HepG2 (cell line): ENCODE measurements at regions not wholly inside any gene's neighbourhood (a gene's known extent, or its start where the extent isn't known, plus 50 kb on each side); places are given as distances from the start of the nearest gene placed in this dataset.

ENCODE experiments used
- ATAC-seq: fragments of 200-7000 bp; cut with Tn5 transposase; 3 replicates; pipeline ENCODE4 v1.9.1; 2020; ENCODE audit warnings: mild to moderate bottlenecking, moderate library complexity
- BruUV-seq: library from RNA; stranded (reverse); fragments of 400-500 nt; replicated peaks from 2 replicates; lab custom pipeline; 2021; lab: Mats Ljungman, UMichigan
- CTCF ChIA-PET: fragments of 300-600 bp; formaldehyde crosslinking; extraction: SDS; loops from one replicate; lab custom pipeline; 2021; ENCODE audit warnings: low total read pairs, inconsistent platforms, low intra/inter-chr PET ratio; lab: Yijun Ruan, JAX
- POLR2A ChIA-PET: fragments of 350-600 bp; sonication (Branson Sonifier 250); formaldehyde crosslinking; loops from one replicate; lab custom pipeline; 2020; ENCODE audit warnings: antibody characterized with exemption, inconsistent platforms; lab: Yijun Ruan, JAX
- DNase-seq: peaks from one replicate; pipeline ENCODE4 v3.0.0-alpha.2; 2015; ENCODE audit warnings: low spot score
- FAIRE-seq: peaks from 3 replicates; lab custom pipeline; 2011; peaks lifted over from hg19 to GRCh38; lab: Jason Lieb, UNC
- H2AFZ ChIP-seq: one replicate; pipeline ENCODE4 v1.6.1; 2011; ENCODE audit warnings: low read length, inconsistent platforms
- H3K27ac ChIP-seq: fragments of 300-600 bp; 3 replicates; pipeline ENCODE4 v1.8.0; 2011; ENCODE audit warnings: mixed run types, mild to moderate bottlenecking, mixed read lengths, low read length, inconsistent platforms; ENCODE audit not compliant: insufficient read depth; ENCODE audit errors: extremely low read length
- H3K27me3 ChIP-seq, 2 experiments: fragments of 200-600 bp in 1 of 2; 2 replicates in 1 of 2; 3 replicates in 1 of 2; pipeline versions ENCODE4 v1.6.0 to v1.8.0; 2011; ENCODE audit warnings: low read length in 2 of 2, mild to moderate bottlenecking in 2 of 2, moderate library complexity in 2 of 2, inconsistent platforms in 1 of 2; ENCODE audit not compliant: insufficient read depth in 2 of 2, control insufficient read depth in 1 of 2
- H3K36me3 ChIP-seq, 2 experiments: fragments of 200-600 bp in 1 of 2; replicated peaks in 1 of 2; 2 replicates in 1 of 2; 3 replicates in 1 of 2; pipeline versions ENCODE4 v1.5.1 to v1.8.0; 2011; ENCODE audit warnings: low read length in 2 of 2, inconsistent platforms in 1 of 2; ENCODE audit not compliant: insufficient read depth in 2 of 2, control insufficient read depth in 1 of 2
- H3K4me1 ChIP-seq: 2 replicates; pipeline ENCODE4 v1.5.1; 2012; ENCODE audit warnings: low read length, inconsistent platforms; ENCODE audit not compliant: insufficient read depth
- H3K4me2 ChIP-seq: 2 replicates; pipeline ENCODE4 v1.6.0; 2011; ENCODE audit warnings: low read depth, low read length, inconsistent platforms
- H3K4me3 ChIP-seq, 3 experiments: fragments of 200-600 bp in 1 of 3; sonication (generic), shearing (Covaris generic) in 1 of 3; replicated peaks in 1 of 3; 2 replicates each; pipeline ENCODE4 v1.5.1; 2011 to 2016; ENCODE audit warnings: low read length in 3 of 3, inconsistent platforms in 2 of 3, low read depth in 2 of 3, mild to moderate bottlenecking in 2 of 3, control low read depth in 1 of 3, mixed read lengths in 1 of 3; ENCODE audit not compliant: insufficient read depth in 1 of 3
- H3K79me2 ChIP-seq: one replicate; pipeline ENCODE4 v1.6.1; 2011; ENCODE audit warnings: low read length, inconsistent platforms; ENCODE audit not compliant: insufficient read depth
- H3K9ac ChIP-seq: 2 replicates; pipeline ENCODE4 v1.6.0; 2011; ENCODE audit warnings: mild to moderate bottlenecking, low read depth, low read length, inconsistent platforms; ENCODE audit not compliant: insufficient read depth
- H3K9me3 ChIP-seq: 2 replicates; pipeline ENCODE4 v1.5.1; 2012; ENCODE audit warnings: mild to moderate bottlenecking, low read length
- H4K20me1 ChIP-seq: 2 replicates; pipeline ENCODE4 v1.6.0; 2011; ENCODE audit warnings: inconsistent platforms, mild to moderate bottlenecking, low read length, moderate library complexity; ENCODE audit not compliant: insufficient read depth
- MAFK ChIP-seq, 2 experiments: IDR thresholded peaks in 1 of 2; conservative IDR thresholded peaks in 1 of 2; 2 replicates each; pipeline ENCODE4 v1.6.1; 2011; ENCODE audit warnings: improper control_type of control experiment in 2 of 2, low read length in 2 of 2
- NFKB2 ChIP-seq: sonication (generic); formaldehyde crosslinking; IDR thresholded peaks from 2 replicates; pipeline ENCODE4 v1.4.0; 2020; ENCODE audit warnings: missing genetic modification reagents, borderline replicate concordance
- NRL ChIP-seq: sonication (generic); formaldehyde crosslinking; IDR thresholded peaks from 2 replicates; pipeline ENCODE4 v1.5.0; 2020; ENCODE audit warnings: missing genetic modification reagents, mild to moderate bottlenecking, moderate library complexity, borderline replicate concordance
- PAF1 ChIP-seq: IDR thresholded peaks from 2 replicates; pipeline ENCODE4 v1.6.1; 2016; ENCODE audit warnings: missing genetic modification reagents, missing compliant biosample characterization
- SRF ChIP-seq: IDR thresholded peaks from 2 replicates; pipeline ENCODE4 v1.6.1; 2011; ENCODE audit warnings: mild to moderate bottlenecking, low read depth, low read length, moderate library complexity
- ZFP36L1 ChIP-seq: sonication (generic); formaldehyde crosslinking; IDR thresholded peaks from 2 replicates; pipeline ENCODE4 v1.8.0; 2022; ENCODE audit warnings: mild to moderate bottlenecking, missing genetic modification reagents, moderate library complexity
- ZFP41 ChIP-seq: sonication (generic); formaldehyde crosslinking; IDR thresholded peaks from 2 replicates; pipeline ENCODE4 v1.4.0; 2020; ENCODE audit warnings: mild to moderate bottlenecking, missing genetic modification reagents, borderline replicate concordance
- ZNF12 ChIP-seq: sonication (generic); formaldehyde crosslinking; IDR thresholded peaks from 2 replicates; pipeline ENCODE4 v1.5.0; 2020; ENCODE audit warnings: missing genetic modification reagents
- ZNF124 ChIP-seq: sonication (generic); formaldehyde crosslinking; IDR thresholded peaks from 2 replicates; pipeline ENCODE4 v1.4.0; 2020; ENCODE audit warnings: missing genetic modification reagents
- ZNF331 ChIP-seq: sonication (generic); formaldehyde crosslinking; IDR thresholded peaks from 2 replicates; pipeline ENCODE4 v1.4.0; 2020; ENCODE audit warnings: missing genetic modification reagents
- ZNF468 ChIP-seq: sonication (generic); formaldehyde crosslinking; IDR thresholded peaks from 2 replicates; pipeline ENCODE4 v1.8.0; 2022; ENCODE audit warnings: mild to moderate bottlenecking, moderate library complexity, missing genetic modification reagents
- ZNF775 ChIP-seq: sonication (generic); formaldehyde crosslinking; IDR thresholded peaks from 2 replicates; pipeline ENCODE4 v1.4.0; 2020; ENCODE audit warnings: missing genetic modification reagents, mild to moderate bottlenecking, moderate library complexity, borderline replicate concordance
- ZNF850 ChIP-seq: sonication (generic); formaldehyde crosslinking; conservative IDR thresholded peaks from 2 replicates; pipeline ENCODE4 v1.9.0; 2021; ENCODE audit warnings: mild to moderate bottlenecking, missing genetic modification reagents
- WGBS: methylation state at CpG from one replicate; pipeline ENCODE4 v1.1.6; 2017; ENCODE audit warnings: low lambda C conversion rate; 5-methylcytosine and 5-hydroxymethylcytosine counted together
- in situ Hi-C: cut with HindIII; loops from 2 replicates; pipeline ENCODE4 v1.10.0; 2017; ENCODE audit warnings: low pct_unique_long_range_greater_than_20kb; ENCODE audit not compliant: extremely low pct_ligation_motif_present
- intact Hi-C: fragments of 100-400 bp; cut with micrococcal nuclease; formaldehyde crosslinking; loops from one replicate; pipeline ENCODE4 v1.10.0; 2022; ENCODE audit not compliant: unreplicated experiment
- TF ChIP-seq, protein P1 (sequence below): sonication (generic); formaldehyde crosslinking; IDR thresholded peaks from 2 replicates; pipeline ENCODE4 v1.5.0; 2020; ENCODE audit warnings: mild to moderate bottlenecking, missing genetic modification reagents
- TF ChIP-seq, protein P2 (sequence below): sonication (generic); formaldehyde crosslinking; IDR thresholded peaks from 2 replicates; pipeline ENCODE4 v1.8.0; 2022; ENCODE audit warnings: low read depth, missing genetic modification reagents
- TF ChIP-seq, protein P3 (sequence below): sonication (generic); formaldehyde crosslinking; IDR thresholded peaks from 2 replicates; pipeline ENCODE4 v1.4.0; 2020; ENCODE audit warnings: mild to moderate bottlenecking, low read depth, missing genetic modification reagents
- TF ChIP-seq, protein P4 (sequence below): sonication (generic); formaldehyde crosslinking; IDR thresholded peaks from 2 replicates; pipeline ENCODE4 v1.5.0; 2020; ENCODE audit warnings: missing genetic modification reagents

DNA sequence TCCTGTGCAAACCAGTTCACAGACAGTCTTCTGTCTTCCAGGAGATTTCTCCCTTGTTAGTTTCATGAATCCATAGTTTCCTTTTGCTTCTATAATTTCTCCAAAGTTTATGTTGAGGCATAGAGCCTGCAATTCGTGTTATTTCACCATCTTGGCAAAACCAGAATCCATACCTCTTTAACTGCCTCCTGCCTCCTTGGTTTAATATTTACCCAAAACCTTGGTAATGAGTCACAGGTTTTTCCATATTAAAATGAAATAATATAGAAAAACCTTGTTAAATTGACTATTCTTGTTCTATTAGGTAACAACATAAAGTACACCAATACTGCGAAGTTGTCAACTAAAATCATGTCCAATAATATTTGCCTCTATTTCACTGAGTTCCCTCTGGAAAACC, 459.7 kb downstream of the HINT1 start (continued):
- TF ChIP-seq, protein P1, sequence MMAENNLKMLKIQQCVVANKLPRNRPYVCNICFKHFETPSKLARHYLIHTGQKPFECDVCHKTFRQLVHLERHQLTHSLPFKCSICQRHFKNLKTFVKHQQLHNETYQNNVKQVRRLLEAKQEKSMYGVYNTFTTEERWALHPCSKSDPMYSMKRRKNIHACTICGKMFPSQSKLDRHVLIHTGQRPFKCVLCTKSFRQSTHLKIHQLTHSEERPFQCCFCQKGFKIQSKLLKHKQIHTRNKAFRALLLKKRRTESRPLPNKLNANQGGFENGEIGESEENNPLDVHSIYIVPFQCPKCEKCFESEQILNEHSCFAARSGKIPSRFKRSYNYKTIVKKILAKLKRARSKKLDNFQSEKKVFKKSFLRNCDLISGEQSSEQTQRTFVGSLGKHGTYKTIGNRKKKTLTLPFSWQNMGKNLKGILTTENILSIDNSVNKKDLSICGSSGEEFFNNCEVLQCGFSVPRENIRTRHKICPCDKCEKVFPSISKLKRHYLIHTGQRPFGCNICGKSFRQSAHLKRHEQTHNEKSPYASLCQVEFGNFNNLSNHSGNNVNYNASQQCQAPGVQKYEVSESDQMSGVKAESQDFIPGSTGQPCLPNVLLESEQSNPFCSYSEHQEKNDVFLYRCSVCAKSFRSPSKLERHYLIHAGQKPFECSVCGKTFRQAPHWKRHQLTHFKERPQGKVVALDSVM: no peak
- TF ChIP-seq ZFP41 (no peak), NFKB2 (CRISPR knock-in tag) (no peak), PAF1 (CRISPR knock-in tag) (no peak), SRF (no peak), MAFK (conservative IDR thresholded peaks at IDR 0.05 in 1 of 2, IDR thresholded peaks at IDR 0.05 in 1 of 2; ENCODE audit: low read length in 2 of 2) (no peak), ZNF468 (CRISPR knock-in tag) (no peak), ZNF775 (CRISPR knock-in tag) (no peak)
- TF ChIP-seq, protein P2, sequence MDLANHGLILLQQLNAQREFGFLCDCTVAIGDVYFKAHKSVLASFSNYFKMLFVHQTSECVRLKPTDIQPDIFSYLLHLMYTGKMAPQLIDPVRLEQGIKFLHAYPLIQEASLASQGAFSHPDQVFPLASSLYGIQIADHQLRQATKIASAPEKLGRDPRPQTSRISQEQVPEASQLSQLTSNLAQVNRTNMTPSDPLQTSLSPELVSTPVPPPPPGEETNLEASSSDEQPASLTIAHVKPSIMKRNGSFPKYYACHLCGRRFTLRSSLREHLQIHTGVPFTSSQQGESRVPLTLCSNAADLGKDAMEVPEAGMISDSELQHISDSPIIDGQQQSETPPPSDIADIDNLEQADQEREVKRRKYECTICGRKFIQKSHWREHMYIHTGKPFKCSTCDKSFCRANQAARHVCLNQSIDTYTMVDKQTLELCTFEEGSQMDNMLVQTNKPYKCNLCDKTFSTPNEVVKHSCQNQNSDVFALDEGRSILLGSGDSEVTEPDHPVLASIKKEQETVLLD (CRISPR knock-in tag): no peak

DNA sequence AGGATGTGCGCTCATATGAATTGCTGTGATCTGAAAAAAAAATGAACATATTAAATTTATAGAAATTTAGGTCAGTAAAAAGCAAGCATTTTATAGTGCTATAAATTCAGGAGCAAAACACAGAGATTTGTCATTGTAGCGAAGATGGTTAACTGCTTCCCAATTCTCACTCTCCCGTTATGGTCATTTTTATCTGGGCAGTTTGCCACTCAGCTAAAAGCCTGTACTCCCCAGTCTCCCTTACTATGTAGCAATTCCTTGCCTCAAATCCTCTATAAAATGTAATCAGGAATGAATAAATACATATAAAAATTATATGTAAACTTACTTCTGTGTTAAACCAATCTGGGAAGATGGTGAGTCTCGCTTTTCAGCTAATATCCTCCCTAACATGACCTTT, 471.5 kb downstream of the HINT1 start:
- H3K79me2 ChIP-seq: no peaks in the 10 kb centered on the region
- WGBS: 70% methylated on average over 4 of the region's 4 CpGs
- TF ChIP-seq ZNF12 (CRISPR knock-in tag) (no peak), NRL (CRISPR knock-in tag) (no peak), ZFP36L1 (CRISPR knock-in tag) (no peak), ZNF124 (CRISPR knock-in tag) (no peak), ZNF331 (CRISPR knock-in tag) (no peak), ZNF850 (CRISPR knock-in tag) (no peak)
- TF ChIP-seq, protein P3, sequence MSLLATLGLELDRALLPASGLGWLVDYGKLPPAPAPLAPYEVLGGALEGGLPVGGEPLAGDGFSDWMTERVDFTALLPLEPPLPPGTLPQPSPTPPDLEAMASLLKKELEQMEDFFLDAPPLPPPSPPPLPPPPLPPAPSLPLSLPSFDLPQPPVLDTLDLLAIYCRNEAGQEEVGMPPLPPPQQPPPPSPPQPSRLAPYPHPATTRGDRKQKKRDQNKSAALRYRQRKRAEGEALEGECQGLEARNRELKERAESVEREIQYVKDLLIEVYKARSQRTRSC: no peak
- TF ChIP-seq, protein P4, sequence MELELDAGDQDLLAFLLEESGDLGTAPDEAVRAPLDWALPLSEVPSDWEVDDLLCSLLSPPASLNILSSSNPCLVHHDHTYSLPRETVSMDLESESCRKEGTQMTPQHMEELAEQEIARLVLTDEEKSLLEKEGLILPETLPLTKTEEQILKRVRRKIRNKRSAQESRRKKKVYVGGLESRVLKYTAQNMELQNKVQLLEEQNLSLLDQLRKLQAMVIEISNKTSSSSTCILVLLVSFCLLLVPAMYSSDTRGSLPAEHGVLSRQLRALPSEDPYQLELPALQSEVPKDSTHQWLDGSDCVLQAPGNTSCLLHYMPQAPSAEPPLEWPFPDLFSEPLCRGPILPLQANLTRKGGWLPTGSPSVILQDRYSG (CRISPR knock-in tag): no peak
- no peaks in the 10 kb centered on the region for H3K27me3 ChIP-seq
- CTCF ChIA-PET: no interaction called here
- no peaks in the 10 kb centered on the region for H3K4me1 ChIP-seq
- H2AFZ ChIP-seq: no peak overlapping the region
- H3K36me3 ChIP-seq: no peaks in the 10 kb centered on the region
- ATAC-seq (no peak), FAIRE-seq (no peak), DNase-seq (no peak)
- POLR2A ChIA-PET: no interaction called here
- no TSS peak for BruUV-seq
- H3K4me2 ChIP-seq: no peak overlapping the region
- H4K20me1 ChIP-seq: no peaks in the 10 kb centered on the region
- intact Hi-C loops: no loop called here
- H3K9ac ChIP-seq: no peak overlapping the region
- no peak overlapping the region for H3K4me3 ChIP-seq
- no peaks in the 10 kb centered on the region for H3K9me3 ChIP-seq
- no peak overlapping the region for H3K27ac ChIP-seq
- in situ Hi-C loops: no loop called here
